ENCODE measurements at regions not wholly inside any gene's neighbourhood (a gene's known extent, or its start where the extent isn't known, plus 50 kb on each side); places are given as distances from the start of the nearest gene placed in this dataset.
A peak's percentile ranks its signal among the peaks of the same experiment; 100 is the strongest.

DNA sequence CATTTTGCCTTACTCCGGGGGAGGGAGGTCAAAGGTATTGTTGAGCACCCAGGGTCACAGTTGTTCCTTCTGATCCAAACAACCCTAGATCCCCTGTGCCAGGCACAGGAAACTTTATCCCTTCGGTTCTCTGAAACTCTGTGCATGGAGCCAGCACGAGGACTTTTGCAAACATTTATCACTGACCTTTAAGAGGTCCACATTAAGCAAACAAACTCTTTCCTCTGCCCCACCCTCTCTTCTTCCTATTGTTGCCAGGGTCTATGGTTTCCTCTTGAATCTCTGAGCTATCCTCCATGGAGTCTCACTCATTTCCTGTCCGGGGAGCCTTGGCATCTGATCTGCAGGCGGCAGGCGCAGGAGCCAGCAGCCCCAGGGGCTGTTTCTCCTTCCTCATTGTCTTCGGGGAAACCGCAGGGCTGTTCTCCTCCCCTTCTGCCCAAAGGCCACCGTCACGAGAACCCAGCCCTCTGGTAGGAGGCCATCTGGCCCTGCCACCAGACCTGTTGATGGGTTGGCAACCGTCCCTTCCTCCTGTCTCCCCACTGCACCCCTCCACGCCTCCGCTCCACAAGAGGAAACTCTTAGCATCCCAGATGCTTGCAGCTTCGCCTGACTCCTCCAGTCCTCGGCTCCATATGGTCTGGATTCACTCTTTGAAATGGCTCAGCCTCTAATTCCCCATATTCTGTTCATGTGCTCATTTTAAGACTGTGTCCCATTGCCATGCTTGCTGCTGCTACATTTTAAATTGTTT is 327.3 kb upstream of the NRP1 start:
- H4K91ac ChIP-seq (ENCODE audit: insufficient read length, low read depth, low read length) = no peak overlapping the region
- H3K4ac ChIP-seq (ENCODE audit: low read depth, low read length) = no peak overlapping the region
- no peak overlapping the region for H4K5ac ChIP-seq (ENCODE audit: insufficient read length, low read depth, low read length)
- H3K56ac ChIP-seq (ENCODE audit: insufficient read length, low read depth, low read length) = no peak overlapping the region
- H2BK12ac ChIP-seq (ENCODE audit: insufficient read length, low read depth, low read length) = no peak overlapping the region
- no peaks in the 10 kb centered on the region for H3K23me2 ChIP-seq (ENCODE audit: insufficient read length, low read depth, low read length, poor library complexity, severe bottlenecking)
- no peak overlapping the region for H2BK5ac ChIP-seq (ENCODE audit: insufficient read length, low read length)
- no peak overlapping the region for H3K27ac ChIP-seq (ENCODE audit: insufficient read length, low read depth, low read length)
- no peaks in the 10 kb centered on the region for H3K79me1 ChIP-seq (ENCODE audit: insufficient read depth, low read depth, low read length, poor library complexity, severe bottlenecking)
- no peak overlapping the region for H2BK20ac ChIP-seq (ENCODE audit: low read depth, low read length, poor library complexity, severe bottlenecking)
- H4K20me1 ChIP-seq (ENCODE audit: control insufficient read depth, insufficient read depth, insufficient read length) = no peaks in the 10 kb centered on the region
- no peaks in the 10 kb centered on the region for H3K79me2 ChIP-seq (ENCODE audit: insufficient read depth, low read length)
- H3K27me3 ChIP-seq (ENCODE audit: insufficient read depth, low read length) = no peaks in the 10 kb centered on the region
- H3K4me1 ChIP-seq (ENCODE audit: insufficient read depth, low read length) = peaks cover 4% of the 10 kb centered on the region
- Mint-ChIP-seq H3K36me3 (ENCODE audit: insufficient read depth in 1 of 3, low read depth in 3 of 3) (peaks cover 0 to 8% (median 4%) of the 10 kb centered on the region in 3 experiments; a peak in 4 of 7 replicates), H3K4me3 (no peak overlapping the region), H3K4me1 (peaks cover 31 to 33% of the 10 kb centered on the region in 2 experiments), H3K9me3 (peaks cover 5 to 10% of the 10 kb centered on the region in 2 experiments; a peak in 4 of 5 replicates), H3K27me3 (ENCODE audit: low read depth) (peaks cover 4% of the 10 kb centered on the region), H3K27ac (0 out of 7 replicates have a peak overlapping the region, but pooled peaks of 1 of the 3 experiments have one; percentile 14)
- no peak overlapping the region for H2BK15ac ChIP-seq (ENCODE audit: low read depth, low read length)
- no peak overlapping the region for H3K23ac ChIP-seq (ENCODE audit: insufficient read length, low read depth, low read length)
- no peak overlapping the region for H3T11ph ChIP-seq (ENCODE audit: low read length)
- no peak overlapping the region for H2AK5ac ChIP-seq (ENCODE audit: insufficient read length, low read length)
- no peak overlapping the region for H4K8ac ChIP-seq (replicated peaks; ENCODE audit: insufficient read length, low read depth, low read length)
- TF ChIP-seq, protein P1, sequence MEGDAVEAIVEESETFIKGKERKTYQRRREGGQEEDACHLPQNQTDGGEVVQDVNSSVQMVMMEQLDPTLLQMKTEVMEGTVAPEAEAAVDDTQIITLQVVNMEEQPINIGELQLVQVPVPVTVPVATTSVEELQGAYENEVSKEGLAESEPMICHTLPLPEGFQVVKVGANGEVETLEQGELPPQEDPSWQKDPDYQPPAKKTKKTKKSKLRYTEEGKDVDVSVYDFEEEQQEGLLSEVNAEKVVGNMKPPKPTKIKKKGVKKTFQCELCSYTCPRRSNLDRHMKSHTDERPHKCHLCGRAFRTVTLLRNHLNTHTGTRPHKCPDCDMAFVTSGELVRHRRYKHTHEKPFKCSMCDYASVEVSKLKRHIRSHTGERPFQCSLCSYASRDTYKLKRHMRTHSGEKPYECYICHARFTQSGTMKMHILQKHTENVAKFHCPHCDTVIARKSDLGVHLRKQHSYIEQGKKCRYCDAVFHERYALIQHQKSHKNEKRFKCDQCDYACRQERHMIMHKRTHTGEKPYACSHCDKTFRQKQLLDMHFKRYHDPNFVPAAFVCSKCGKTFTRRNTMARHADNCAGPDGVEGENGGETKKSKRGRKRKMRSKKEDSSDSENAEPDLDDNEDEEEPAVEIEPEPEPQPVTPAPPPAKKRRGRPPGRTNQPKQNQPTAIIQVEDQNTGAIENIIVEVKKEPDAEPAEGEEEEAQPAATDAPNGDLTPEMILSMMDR (conservative IDR thresholded peaks at IDR 0.05) = no peak
- no peak overlapping the region for H3K18ac ChIP-seq (ENCODE audit: insufficient read length, low read depth, low read length)
- H3K9ac ChIP-seq (ENCODE audit: extremely low read depth, insufficient read length, low read length) = no peak overlapping the region
- no peak for DNase-seq
- H3K9me3 ChIP-seq (ENCODE audit: control insufficient read depth, low read depth, low read length) = no peaks in the 10 kb centered on the region
- H2BK120ac ChIP-seq (ENCODE audit: low read depth, low read length, poor library complexity, severe bottlenecking) = no peak overlapping the region
- no peak overlapping the region for H3K4me2 ChIP-seq (ENCODE audit: insufficient read depth, insufficient read length, low read length)
- WGBS (ENCODE audit: extremely low coverage, insufficient read length, low lambda C conversion rate) = no CpG with 5 or more reads among the region's 15 CpGs
- no peak overlapping the region for H2AFZ ChIP-seq (ENCODE audit: low read length)
- H3K14ac ChIP-seq (ENCODE audit: insufficient read depth, low read length) = no peak overlapping the region

Data from H9 (cell line).